Stimulated activated naive B cell treated with anti-CD40 and anti-IgM and Interleukin-4, amounts not matched to agents 10 μg/mL and 1 μg/mL and 100 μg/mL, for 72 hours (primary cell): ENCODE measurements at regions not wholly inside any gene's neighbourhood (a gene's known extent, or its start where the extent isn't known, plus 50 kb on each side); places are given as distances from the start of the nearest gene placed in this dataset.

Source experiments
- ATAC-seq, 2 donors: fragments of 150-1000 bp; cut with Tn5 transposase; replicated peaks; 2 replicates each; pipeline ENCODE4 v1.10.0; 2021; ENCODE audit warnings: moderate library complexity in 1 of 2
- DNase-seq: peaks from one replicate; pipeline ENCODE4 v3.0.0; 2021
- H3K27ac Mint-ChIP-seq: one replicate; pipeline ENCODE4 v1.8.0; 2022; ENCODE audit warnings: mild to moderate bottlenecking, mixed read lengths
- H3K27me3 Mint-ChIP-seq, 2 donors: one replicate each; pipeline ENCODE4 v1.8.0; 2022; ENCODE audit warnings: mixed read lengths in 2 of 2
- H3K36me3 Mint-ChIP-seq, 2 donors: one replicate each; pipeline ENCODE4 v1.8.0; 2022; ENCODE audit warnings: mixed read lengths in 2 of 2, mild to moderate bottlenecking in 1 of 2
- H3K4me1 Mint-ChIP-seq, 2 donors: one replicate each; pipeline ENCODE4 v1.8.0; 2022; ENCODE audit warnings: mixed read lengths in 2 of 2, mild to moderate bottlenecking in 1 of 2
- H3K4me3 Mint-ChIP-seq, 2 donors: one replicate each; pipeline ENCODE4 v1.8.0; 2022; ENCODE audit warnings: mild to moderate bottlenecking in 2 of 2, mixed read lengths in 2 of 2, moderate library complexity in 1 of 2
- H3K9me3 Mint-ChIP-seq, 2 donors: one replicate each; pipeline ENCODE4 v1.8.0; 2022; ENCODE audit warnings: mixed read lengths in 2 of 2, mild to moderate bottlenecking in 1 of 2

GRCh38 chr17:73987845-73988509 lies 215.5 kb upstream of the RPL38 start:
- H3K9me3 Mint-ChIP-seq, result no peaks in the 10 kb centered on the region
- no peak for DNase-seq
- no peak for ATAC-seq
- H3K36me3 Mint-ChIP-seq, result no peaks in the 10 kb centered on the region
- no peak overlapping the region for H3K4me3 Mint-ChIP-seq
- H3K4me1 Mint-ChIP-seq, result peaks cover 7 to 16% of the 10 kb centered on the region in 2 donors
- H3K27ac Mint-ChIP-seq, result no peak overlapping the region
- peaks cover 0 to 6% of the 10 kb centered on the region in 2 donors for H3K27me3 Mint-ChIP-seq

- no peaks in the 10 kb centered on the region for H3K36me3 Mint-ChIP-seq
- no peak overlapping the region for H3K4me3 Mint-ChIP-seq
- DNase-seq (no peak), ATAC-seq (no peak)
- H3K27me3 Mint-ChIP-seq, result peaks cover 0 to 19% of the 10 kb centered on the region in 2 donors
- H3K4me1 Mint-ChIP-seq, result peaks cover 5 to 10% of the 10 kb centered on the region in 2 donors
- H3K9me3 Mint-ChIP-seq, result no peaks in the 10 kb centered on the region
- no peak overlapping the region for H3K27ac Mint-ChIP-seq
Measured at GRCh38 chr17:73989671-73990070, 213.8 kb upstream of the RPL38 start.

GRCh38 chr17:73990290-73990689 lies 213.2 kb upstream of the RPL38 start:
- DNase-seq (no peak), ATAC-seq (no peak)
- no peak overlapping the region for H3K4me3 Mint-ChIP-seq
- H3K27ac Mint-ChIP-seq, result no peak overlapping the region
- H3K27me3 Mint-ChIP-seq, result peaks cover 0 to 19% of the 10 kb centered on the region in 2 donors
- no peaks in the 10 kb centered on the region for H3K36me3 Mint-ChIP-seq
- H3K9me3 Mint-ChIP-seq, result no peaks in the 10 kb centered on the region
- peaks cover 0 to 4% of the 10 kb centered on the region in 2 donors for H3K4me1 Mint-ChIP-seq

- H3K27ac Mint-ChIP-seq, result no peak overlapping the region
Measured at GRCh38 chr17:73991260-73991659, 212.2 kb upstream of the RPL38 start.

GRCh38 chr17:73994946-73995345 lies 208.5 kb upstream of the RPL38 start:
- DNase-seq, result no peak
- H3K9me3 Mint-ChIP-seq, result no peaks in the 10 kb centered on the region
- no peak overlapping the region for H3K4me3 Mint-ChIP-seq
- H3K27me3 Mint-ChIP-seq, result peaks cover 4 to 27% of the 10 kb centered on the region in 2 donors
- H3K36me3 Mint-ChIP-seq, result no peaks in the 10 kb centered on the region
- H3K4me1 Mint-ChIP-seq, result peaks cover 2 to 4% of the 10 kb centered on the region in 2 donors
- H3K27ac Mint-ChIP-seq, result peak overlapping the region; percentile 37
- ATAC-seq, result no peak

More at GRCh38 chr17:73991260-73991659, 212.2 kb upstream of the RPL38 start:
- H3K4me3 Mint-ChIP-seq, result no peak overlapping the region
- no peaks in the 10 kb centered on the region for H3K9me3 Mint-ChIP-seq
- H3K27me3 Mint-ChIP-seq, result peaks cover 0 to 14% of the 10 kb centered on the region in 2 donors
- DNase-seq, result no peak
- H3K4me1 Mint-ChIP-seq, result no peaks in the 10 kb centered on the region
- no peak for ATAC-seq
- H3K36me3 Mint-ChIP-seq, result no peaks in the 10 kb centered on the region

- H3K4me3 Mint-ChIP-seq, result no peak overlapping the region
- ATAC-seq (no peak), DNase-seq (no peak)
- peaks cover 4 to 34% of the 10 kb centered on the region in 2 donors for H3K27me3 Mint-ChIP-seq
- H3K9me3 Mint-ChIP-seq, result no peaks in the 10 kb centered on the region
- H3K27ac Mint-ChIP-seq, result no peak overlapping the region
- H3K4me1 Mint-ChIP-seq, result peaks cover 2 to 4% of the 10 kb centered on the region in 2 donors
- no peaks in the 10 kb centered on the region for H3K36me3 Mint-ChIP-seq
Measured at GRCh38 chr17:73997059-73997458, 206.4 kb upstream of the RPL38 start.

GRCh38 chr17:73998249-73998648 lies 205.2 kb upstream of the RPL38 start:
- peak in 1 of 2 donors; percentile 14 for ATAC-seq
- H3K9me3 Mint-ChIP-seq, result no peaks in the 10 kb centered on the region
- H3K4me1 Mint-ChIP-seq, result peaks cover 2 to 4% of the 10 kb centered on the region in 2 donors
- H3K4me3 Mint-ChIP-seq, result no peak overlapping the region
- DNase-seq, result no peak
- no peak overlapping the region for H3K27ac Mint-ChIP-seq
- H3K36me3 Mint-ChIP-seq, result no peaks in the 10 kb centered on the region
- H3K27me3 Mint-ChIP-seq, result peaks cover 4 to 30% of the 10 kb centered on the region in 2 donors

GRCh38 chr17:73998653-73999645 lies 204.5 kb upstream of the RPL38 start:
- Mint-ChIP-seq H3K4me3 (no peak overlapping the region), H3K4me1 (peaks cover 2 to 4% of the 10 kb centered on the region in 2 donors), H3K27ac (no peak overlapping the region), H3K9me3 (no peaks in the 10 kb centered on the region), H3K36me3 (no peaks in the 10 kb centered on the region), H3K27me3 (peaks cover 11 to 26% of the 10 kb centered on the region in 2 donors)
- peak; percentile 85 to 94 for ATAC-seq
- peak; percentile 35 for DNase-seq

- Mint-ChIP-seq H3K4me1 (peaks cover 2 to 4% of the 10 kb centered on the region in 2 donors), H3K36me3 (no peaks in the 10 kb centered on the region), H3K4me3 (no peak overlapping the region), H3K27ac (no peak overlapping the region), H3K27me3 (peaks cover 24 to 44% of the 10 kb centered on the region in 2 donors), H3K9me3 (no peaks in the 10 kb centered on the region)
- DNase-seq, result no peak
- ATAC-seq, result no peak
Measured at GRCh38 chr17:74001145-74001544, 202.3 kb upstream of the RPL38 start.

- Mint-ChIP-seq H3K27me3 (peaks cover 27 to 50% of the 10 kb centered on the region in 2 donors), H3K4me1 (peaks cover 2 to 4% of the 10 kb centered on the region in 2 donors), H3K9me3 (no peaks in the 10 kb centered on the region), H3K36me3 (no peaks in the 10 kb centered on the region), H3K4me3 (no peak overlapping the region), H3K27ac (no peak overlapping the region)
- ATAC-seq (no peak), DNase-seq (no peak)
Measured at GRCh38 chr17:74002241-74002640, 201.2 kb upstream of the RPL38 start.

GRCh38 chr17:74004056-74004455 lies 199.4 kb upstream of the RPL38 start:
- H3K4me3 Mint-ChIP-seq, result no peak overlapping the region
- peaks cover 33 to 54% of the 10 kb centered on the region in 2 donors for H3K27me3 Mint-ChIP-seq
- H3K4me1 Mint-ChIP-seq, result no peaks in the 10 kb centered on the region

GRCh38 chr17:74005790-74006189 lies 197.7 kb upstream of the RPL38 start:
- H3K36me3 Mint-ChIP-seq, result no peaks in the 10 kb centered on the region
- no peak overlapping the region for H3K27ac Mint-ChIP-seq
- peaks cover 46 to 64% of the 10 kb centered on the region in 2 donors for H3K27me3 Mint-ChIP-seq
- H3K4me3 Mint-ChIP-seq, result no peak overlapping the region
- no peaks in the 10 kb centered on the region for H3K4me1 Mint-ChIP-seq
- ATAC-seq, result no peak
- DNase-seq, result no peak
- H3K9me3 Mint-ChIP-seq, result no peaks in the 10 kb centered on the region

More at GRCh38 chr17:74004056-74004455, 199.4 kb upstream of the RPL38 start:
- Mint-ChIP-seq H3K36me3 (no peaks in the 10 kb centered on the region), H3K9me3 (no peaks in the 10 kb centered on the region), H3K27ac (no peak overlapping the region)
- ATAC-seq (no peak), DNase-seq (no peak)

- DNase-seq, result no peak
- Mint-ChIP-seq H3K9me3 (no peaks in the 10 kb centered on the region), H3K4me3 (no peak overlapping the region), H3K27ac (no peak overlapping the region), H3K4me1 (no peaks in the 10 kb centered on the region), H3K36me3 (no peaks in the 10 kb centered on the region), H3K27me3 (peaks cover 51 to 68% of the 10 kb centered on the region in 2 donors)
- ATAC-seq, result no peak
Measured at GRCh38 chr17:74006371-74006770, 197.1 kb upstream of the RPL38 start.

- no peaks in the 10 kb centered on the region for H3K9me3 Mint-ChIP-seq
- H3K27ac Mint-ChIP-seq, result no peak overlapping the region
- DNase-seq (no peak), ATAC-seq (peak in 1 of 2 donors; percentile 69)
- H3K36me3 Mint-ChIP-seq, result no peaks in the 10 kb centered on the region
- peaks cover 57 to 78% of the 10 kb centered on the region in 2 donors for H3K27me3 Mint-ChIP-seq
- no peaks in the 10 kb centered on the region for H3K4me1 Mint-ChIP-seq
- no peak overlapping the region for H3K4me3 Mint-ChIP-seq
Measured at GRCh38 chr17:74008196-74008595, 195.3 kb upstream of the RPL38 start.
